ENCODE measurements at regions not wholly inside any gene's neighbourhood (a gene's known extent, or its start where the extent isn't known, plus 50 kb on each side); places are given as distances from the start of the nearest gene placed in this dataset.

DNA sequence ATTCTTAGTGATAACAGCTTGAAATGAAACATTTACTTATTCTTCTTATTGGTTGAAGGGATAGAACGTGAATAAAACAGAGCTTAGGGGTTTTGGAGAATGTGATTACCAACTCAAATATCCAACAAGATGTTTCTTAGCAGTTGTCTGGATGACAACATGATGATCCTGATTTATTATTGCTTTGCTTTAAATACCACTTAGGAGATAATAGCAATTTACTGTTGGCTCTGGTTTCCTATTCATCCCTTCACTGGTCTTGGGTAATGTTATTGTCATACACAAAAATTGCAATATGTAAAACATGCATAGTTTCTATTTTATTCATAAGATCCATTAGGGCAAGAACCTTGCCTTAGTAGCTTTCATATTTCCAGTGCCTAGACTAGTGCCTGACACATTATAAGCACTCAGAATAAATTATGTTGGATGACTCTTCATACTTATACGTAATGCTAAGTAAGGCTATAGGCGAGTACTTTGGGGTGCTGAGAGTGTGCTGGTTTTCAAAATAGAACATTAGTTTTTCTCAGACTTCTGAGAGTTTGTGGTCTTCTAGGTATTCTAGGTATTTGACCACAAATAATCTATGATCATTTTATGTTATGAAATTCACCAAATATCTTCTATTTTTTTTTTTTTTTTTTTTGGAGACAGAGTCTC, 58.6 kb upstream of the PGRMC2 start:
- TF ChIP-seq, protein P1, sequence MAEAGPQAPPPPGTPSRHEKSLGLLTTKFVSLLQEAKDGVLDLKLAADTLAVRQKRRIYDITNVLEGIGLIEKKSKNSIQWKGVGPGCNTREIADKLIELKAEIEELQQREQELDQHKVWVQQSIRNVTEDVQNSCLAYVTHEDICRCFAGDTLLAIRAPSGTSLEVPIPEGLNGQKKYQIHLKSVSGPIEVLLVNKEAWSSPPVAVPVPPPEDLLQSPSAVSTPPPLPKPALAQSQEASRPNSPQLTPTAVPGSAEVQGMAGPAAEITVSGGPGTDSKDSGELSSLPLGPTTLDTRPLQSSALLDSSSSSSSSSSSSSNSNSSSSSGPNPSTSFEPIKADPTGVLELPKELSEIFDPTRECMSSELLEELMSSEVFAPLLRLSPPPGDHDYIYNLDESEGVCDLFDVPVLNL (CRISPR knock-in tag; IDR thresholded peaks at IDR 0.05; ENCODE audit: low read depth): no peak
- TF ChIP-seq NR3C1 (CRISPR knock-in tag; IDR thresholded peaks at IDR 0.05) (no peak), KDM4B (IDR thresholded peaks at IDR 0.05; ENCODE audit: borderline replicate concordance in 2 of 2, low read depth in 1 of 2) (no peak), JUND (IDR thresholded peaks at IDR 0.05; ENCODE audit: borderline replicate concordance, low read depth, low read length) (no peak), JUND (tag; IDR thresholded peaks at IDR 0.05; ENCODE audit: borderline replicate concordance, low read depth, low read length) (no peak), MAFF (IDR thresholded peaks at IDR 0.05; ENCODE audit: low read length) (no peak), ZNF507 (tag; conservative IDR thresholded peaks at IDR 0.05) (no peak), PHF8 (IDR thresholded peaks at IDR 0.05; ENCODE audit: borderline replicate concordance, low read length) (no peak), ILK (tag; IDR thresholded peaks at IDR 0.05; ENCODE audit: borderline replicate concordance, low read depth) (no peak), LARP7 (IDR thresholded peaks at IDR 0.05) (no peak), HNRNPL (IDR thresholded peaks at IDR 0.05; ENCODE audit: low read depth, low read length) (no peak)
- TF ChIP-seq, protein P2, sequence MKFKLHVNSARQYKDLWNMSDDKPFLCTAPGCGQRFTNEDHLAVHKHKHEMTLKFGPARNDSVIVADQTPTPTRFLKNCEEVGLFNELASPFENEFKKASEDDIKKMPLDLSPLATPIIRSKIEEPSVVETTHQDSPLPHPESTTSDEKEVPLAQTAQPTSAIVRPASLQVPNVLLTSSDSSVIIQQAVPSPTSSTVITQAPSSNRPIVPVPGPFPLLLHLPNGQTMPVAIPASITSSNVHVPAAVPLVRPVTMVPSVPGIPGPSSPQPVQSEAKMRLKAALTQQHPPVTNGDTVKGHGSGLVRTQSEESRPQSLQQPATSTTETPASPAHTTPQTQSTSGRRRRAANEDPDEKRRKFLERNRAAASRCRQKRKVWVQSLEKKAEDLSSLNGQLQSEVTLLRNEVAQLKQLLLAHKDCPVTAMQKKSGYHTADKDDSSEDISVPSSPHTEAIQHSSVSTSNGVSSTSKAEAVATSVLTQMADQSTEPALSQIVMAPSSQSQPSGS (CRISPR knock-in tag; IDR thresholded peaks at IDR 0.05): no peak
